GM19351 (cell line): ENCODE measurements at regions not wholly inside any gene's neighbourhood (a gene's known extent, or its start where the extent isn't known, plus 50 kb on each side); places are given as distances from the start of the nearest gene placed in this dataset.

Source experiments
- ATAC-seq: cut with Tn5 transposase; IDR thresholded peaks from one replicate; pipeline ENCODE4 v1.9.1; 2021; ENCODE audit warnings: mild to moderate bottlenecking, moderate library complexity; ENCODE audit not compliant: unreplicated experiment

- no peak for ATAC-seq
These were observed 63.5 kb upstream of the ASCC3 start for GRCh38 chr6:100944644-100945043.

- no peak for ATAC-seq
These were observed 65.0 kb upstream of the ASCC3 start for GRCh38 chr6:100946021-100946540.

GRCh38 chr6:100946711-100947110 lies 65.6 kb upstream of the ASCC3 start:
- ATAC-seq, result no peak

GRCh38 chr6:100948381-100949133 lies 67.4 kb upstream of the ASCC3 start:
- no peak for ATAC-seq

GRCh38 chr6:100952006-100952405 lies 70.9 kb upstream of the ASCC3 start:
- no peak for ATAC-seq

GRCh38 chr6:100959280-100959679 lies 78.2 kb upstream of the ASCC3 start:
- ATAC-seq, result no peak

GRCh38 chr6:100962466-100962865 lies 81.3 kb upstream of the ASCC3 start:
- ATAC-seq, result no peak

- no peak for ATAC-seq
These were observed 83.9 kb upstream of the ASCC3 start for GRCh38 chr6:100965067-100965466.

- no peak for ATAC-seq
These were observed 87.8 kb upstream of the ASCC3 start for GRCh38 chr6:100968949-100969348.

GRCh38 chr6:100979267-100979666 lies 98.1 kb upstream of the ASCC3 start:
- ATAC-seq, result no peak

- ATAC-seq, result no peak
These were observed 99.8 kb upstream of the ASCC3 start for GRCh38 chr6:100980949-100981348.

- no peak for ATAC-seq
These were observed 105.8 kb upstream of the ASCC3 start for GRCh38 chr6:100986921-100987320.

- ATAC-seq, result no peak
These were observed 106.4 kb upstream of the ASCC3 start for GRCh38 chr6:100987556-100987955.

GRCh38 chr6:100988391-100988984 lies 107.4 kb upstream of the ASCC3 start:
- no peak for ATAC-seq

GRCh38 chr6:100990070-100990469 lies 108.9 kb upstream of the ASCC3 start:
- ATAC-seq, result no peak

- ATAC-seq, result no peak
These were observed 115.3 kb upstream of the ASCC3 start for GRCh38 chr6:100996409-100996808.

GRCh38 chr6:100998111-100998510 lies 117.0 kb upstream of the ASCC3 start:
- ATAC-seq, result no peak

GRCh38 chr6:100999034-100999597 lies 118.0 kb upstream of the ASCC3 start:
- no peak for ATAC-seq

GRCh38 chr6:101000341-101000740 lies 119.2 kb upstream of the ASCC3 start:
- ATAC-seq, result no peak

- no peak for ATAC-seq
These were observed 119.9 kb upstream of the ASCC3 start for GRCh38 chr6:101001012-101001411.

- no peak for ATAC-seq
These were observed 120.5 kb upstream of the ASCC3 start for GRCh38 chr6:101001607-101002006.

- no peak for ATAC-seq
These were observed 121.9 kb upstream of the ASCC3 start for GRCh38 chr6:101003075-101003474.
